ENCODE measurements at regions not wholly inside any gene's neighbourhood (a gene's known extent, or its start where the extent isn't known, plus 50 kb on each side); places are given as distances from the start of the nearest gene placed in this dataset.

- Histone ChIP-seq H4K8ac (ENCODE audit: low read depth, low read length) (no peak overlapping the region), H3K9me3 (replicated peaks in 1 of 2; ENCODE audit: control insufficient read depth in 2 of 2, insufficient read depth in 1 of 2, low read depth in 1 of 2, low read length in 2 of 2) (no peaks in the 10 kb centered on the region), H2AFZ (ENCODE audit: low read length) (no peak overlapping the region), H4K91ac (ENCODE audit: low read depth, low read length, poor library complexity) (no peak overlapping the region), H3K27ac (replicated peaks; ENCODE audit: low read length) (no peak overlapping the region), H2BK15ac (ENCODE audit: low read length) (no peak overlapping the region), H3K79me1 (ENCODE audit: low read depth, low read length) (no peaks in the 10 kb centered on the region), H2BK5ac (ENCODE audit: low read length) (no peak overlapping the region), H3K9ac (ENCODE audit: low read depth, low read length, poor library complexity) (no peak overlapping the region), H3K4me1 (ENCODE audit: control insufficient read depth in 2 of 2, insufficient read depth in 1 of 2, low read depth in 1 of 2, low read length in 2 of 2) (peaks cover 0 to 4% of the 10 kb centered on the region in 2 donors), H3K23ac (ENCODE audit: low read depth, low read length, poor library complexity) (no peak overlapping the region), H3K36me3 (replicated peaks in 1 of 2; ENCODE audit: control insufficient read depth in 2 of 2, insufficient read depth in 2 of 2, low read length in 2 of 2) (no peaks in the 10 kb centered on the region), H2BK12ac (ENCODE audit: low read length) (no peak overlapping the region), H3K4me3 (ENCODE audit: low read length in 2 of 2) (no peak overlapping the region), H3K18ac (ENCODE audit: low read length) (no peak overlapping the region), H3K27me3 (ENCODE audit: control insufficient read depth in 3 of 3, insufficient read depth in 3 of 3, low read depth in 1 of 3, low read length in 3 of 3) (peaks cover 0 to 3% (median 0%) of the 10 kb centered on the region in 3 experiments), H2BK120ac (ENCODE audit: low read depth, low read length) (no peak overlapping the region), H3K4ac (ENCODE audit: low read length) (no peak overlapping the region), H3K4me2 (ENCODE audit: insufficient read depth, low read length, poor library complexity, severe bottlenecking) (no peak overlapping the region), H3K14ac (ENCODE audit: low read length) (no peak overlapping the region), H2AK5ac (ENCODE audit: low read depth, low read length) (no peak overlapping the region)
- DNase-seq (ENCODE audit: low spot score) = no peak
Observed at GRCh38 chr4:100962698-100963097, 384.6 kb downstream of the PPP3CA start.

- H3K23ac ChIP-seq (ENCODE audit: low read depth, low read length, poor library complexity) = no peak overlapping the region
- peaks cover 0 to 3% (median 0%) of the 10 kb centered on the region in 3 experiments for H3K27me3 ChIP-seq (ENCODE audit: control insufficient read depth in 3 of 3, insufficient read depth in 3 of 3, low read depth in 1 of 3, low read length in 3 of 3)
- H3K27ac ChIP-seq (replicated peaks; ENCODE audit: low read length) = no peak overlapping the region
- no peak overlapping the region for H4K91ac ChIP-seq (ENCODE audit: low read depth, low read length, poor library complexity)
- no peak overlapping the region for H2BK5ac ChIP-seq (ENCODE audit: low read length)
- H3K18ac ChIP-seq (ENCODE audit: low read length) = no peak overlapping the region
- no peaks in the 10 kb centered on the region for H3K36me3 ChIP-seq (replicated peaks in 1 of 2; ENCODE audit: control insufficient read depth in 2 of 2, insufficient read depth in 2 of 2, low read length in 2 of 2)
- H2AK5ac ChIP-seq (ENCODE audit: low read depth, low read length) = no peak overlapping the region
- H3K4me3 ChIP-seq (ENCODE audit: low read length in 2 of 2) = no peak overlapping the region
- no peaks in the 10 kb centered on the region for H3K79me1 ChIP-seq (ENCODE audit: low read depth, low read length)
- H3K9ac ChIP-seq (ENCODE audit: low read depth, low read length, poor library complexity) = no peak overlapping the region
- no peak overlapping the region for H3K4ac ChIP-seq (ENCODE audit: low read length)
- no peak overlapping the region for H3K14ac ChIP-seq (ENCODE audit: low read length)
- H4K8ac ChIP-seq (ENCODE audit: low read depth, low read length) = no peak overlapping the region
- H2BK120ac ChIP-seq (ENCODE audit: low read depth, low read length) = no peak overlapping the region
- H3K4me2 ChIP-seq (ENCODE audit: insufficient read depth, low read length, poor library complexity, severe bottlenecking) = no peak overlapping the region
- H3K9me3 ChIP-seq (replicated peaks in 1 of 2; ENCODE audit: control insufficient read depth in 2 of 2, insufficient read depth in 1 of 2, low read depth in 1 of 2, low read length in 2 of 2) = no peaks in the 10 kb centered on the region
- peaks cover 0 to 2% of the 10 kb centered on the region in 2 donors for H3K4me1 ChIP-seq (ENCODE audit: control insufficient read depth in 2 of 2, insufficient read depth in 1 of 2, low read depth in 1 of 2, low read length in 2 of 2)
- H2BK15ac ChIP-seq (ENCODE audit: low read length) = no peak overlapping the region
- H2BK12ac ChIP-seq (ENCODE audit: low read length) = no peak overlapping the region
- no CpG with 5 or more reads among the region's 3 CpGs for WGBS, 2 donors (ENCODE audit: extremely low coverage in 2 of 2, insufficient read length in 2 of 2, insufficient replicate concordance in 1 of 2)
- no peak overlapping the region for H2AFZ ChIP-seq (ENCODE audit: low read length)
- no peak for DNase-seq (ENCODE audit: low spot score)
Observed at GRCh38 chr4:100960232-100960631, 387.1 kb downstream of the PPP3CA start.

DNA sequence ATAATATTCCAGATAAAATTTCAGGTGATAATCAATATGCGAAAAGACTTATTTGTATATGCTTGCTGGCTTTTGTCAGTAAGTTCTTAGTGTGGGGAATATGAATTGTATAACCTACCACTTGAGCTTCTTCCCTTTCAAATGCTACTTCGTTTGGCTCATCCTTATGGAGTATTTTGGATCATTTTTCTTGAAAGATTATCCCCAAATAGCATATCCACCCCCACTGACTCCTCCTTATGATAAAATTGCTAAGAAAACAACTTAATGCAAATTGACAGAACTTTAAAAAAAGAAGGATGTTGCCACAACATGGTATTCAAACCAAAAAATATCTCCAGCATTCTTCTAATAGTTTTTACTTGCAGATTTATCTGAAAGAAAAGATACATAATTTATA, 393.3 kb downstream of the PPP3CA start:
- H3K36me3 ChIP-seq (replicated peaks in 1 of 2; ENCODE audit: control insufficient read depth in 2 of 2, insufficient read depth in 2 of 2, low read length in 2 of 2) = no peaks in the 10 kb centered on the region
- H2BK5ac ChIP-seq (ENCODE audit: low read length) = no peak overlapping the region
- H3K4me3 ChIP-seq (ENCODE audit: low read length in 2 of 2) = no peak overlapping the region
- no peak overlapping the region for H3K4me2 ChIP-seq (ENCODE audit: insufficient read depth, low read length, poor library complexity, severe bottlenecking)
- no CpG with 5 or more reads among the region's 2 CpGs for WGBS, 2 donors (ENCODE audit: extremely low coverage in 2 of 2, insufficient read length in 2 of 2, insufficient replicate concordance in 1 of 2)
- no peak overlapping the region for H2BK120ac ChIP-seq (ENCODE audit: low read depth, low read length)
- no peak overlapping the region for H3K14ac ChIP-seq (ENCODE audit: low read length)
- no peak overlapping the region for H3K27ac ChIP-seq (replicated peaks; ENCODE audit: low read length)
- H4K91ac ChIP-seq (ENCODE audit: low read depth, low read length, poor library complexity) = no peak overlapping the region
- H2AK5ac ChIP-seq (ENCODE audit: low read depth, low read length) = no peak overlapping the region
- H2BK15ac ChIP-seq (ENCODE audit: low read length) = no peak overlapping the region
- no peak overlapping the region for H3K4ac ChIP-seq (ENCODE audit: low read length)
- no peaks in the 10 kb centered on the region for H3K27me3 ChIP-seq (ENCODE audit: control insufficient read depth in 3 of 3, insufficient read depth in 3 of 3, low read depth in 1 of 3, low read length in 3 of 3)
- no peak overlapping the region for H3K18ac ChIP-seq (ENCODE audit: low read length)
- H3K79me1 ChIP-seq (ENCODE audit: low read depth, low read length) = no peaks in the 10 kb centered on the region
- no peak overlapping the region for H3K9ac ChIP-seq (ENCODE audit: low read depth, low read length, poor library complexity)
- H3K23ac ChIP-seq (ENCODE audit: low read depth, low read length, poor library complexity) = no peak overlapping the region
- H3K4me1 ChIP-seq (ENCODE audit: control insufficient read depth in 2 of 2, insufficient read depth in 1 of 2, low read depth in 1 of 2, low read length in 2 of 2) = no peaks in the 10 kb centered on the region
- no peaks in the 10 kb centered on the region for H3K9me3 ChIP-seq (replicated peaks in 1 of 2; ENCODE audit: control insufficient read depth in 2 of 2, insufficient read depth in 1 of 2, low read depth in 1 of 2, low read length in 2 of 2)
- no peak overlapping the region for H2BK12ac ChIP-seq (ENCODE audit: low read length)
- H2AFZ ChIP-seq (ENCODE audit: low read length) = no peak overlapping the region
- no peak for DNase-seq (ENCODE audit: low spot score)
- no peak overlapping the region for H4K8ac ChIP-seq (ENCODE audit: low read depth, low read length)

GRCh38 chr4:100953616-100954015, 393.7 kb downstream of the PPP3CA start:
- no peak for DNase-seq (ENCODE audit: low spot score)
- Histone ChIP-seq H2BK5ac (ENCODE audit: low read length) (no peak overlapping the region), H4K91ac (ENCODE audit: low read depth, low read length, poor library complexity) (no peak overlapping the region), H3K27ac (replicated peaks; ENCODE audit: low read length) (no peak overlapping the region), H3K79me1 (ENCODE audit: low read depth, low read length) (no peaks in the 10 kb centered on the region), H2AK5ac (ENCODE audit: low read depth, low read length) (no peak overlapping the region), H3K4me2 (ENCODE audit: insufficient read depth, low read length, poor library complexity, severe bottlenecking) (no peak overlapping the region), H3K27me3 (ENCODE audit: control insufficient read depth in 3 of 3, insufficient read depth in 3 of 3, low read depth in 1 of 3, low read length in 3 of 3) (no peaks in the 10 kb centered on the region), H3K4me3 (ENCODE audit: low read length in 2 of 2) (no peak overlapping the region), H3K18ac (ENCODE audit: low read length) (no peak overlapping the region), H3K4me1 (ENCODE audit: control insufficient read depth in 2 of 2, insufficient read depth in 1 of 2, low read depth in 1 of 2, low read length in 2 of 2) (no peaks in the 10 kb centered on the region), H2BK12ac (ENCODE audit: low read length) (no peak overlapping the region), H3K9ac (ENCODE audit: low read depth, low read length, poor library complexity) (no peak overlapping the region), H4K8ac (ENCODE audit: low read depth, low read length) (no peak overlapping the region), H3K9me3 (replicated peaks in 1 of 2; ENCODE audit: control insufficient read depth in 2 of 2, insufficient read depth in 1 of 2, low read depth in 1 of 2, low read length in 2 of 2) (no peaks in the 10 kb centered on the region), H2BK15ac (ENCODE audit: low read length) (no peak overlapping the region), H2BK120ac (ENCODE audit: low read depth, low read length) (no peak overlapping the region), H3K4ac (ENCODE audit: low read length) (no peak overlapping the region), H3K14ac (ENCODE audit: low read length) (no peak overlapping the region), H3K36me3 (replicated peaks in 1 of 2; ENCODE audit: control insufficient read depth in 2 of 2, insufficient read depth in 2 of 2, low read length in 2 of 2) (no peaks in the 10 kb centered on the region), H3K23ac (ENCODE audit: low read depth, low read length, poor library complexity) (no peak overlapping the region), H2AFZ (ENCODE audit: low read length) (no peak overlapping the region)
